Pancreas (tissue), 10 donors: ENCODE measurements at regions not wholly inside any gene's neighbourhood (a gene's known extent, or its start where the extent isn't known, plus 50 kb on each side); places are given as distances from the start of the nearest gene placed in this dataset.

ENCODE experiments used
- ATAC-seq, 4 donors: fragments of 200-7000 bp; cut with Tn5 transposase; one replicate each; pipeline versions ENCODE4 v1.8.0 to v1.9.1; 2020; ENCODE audit warnings: mild to moderate bottlenecking in 4 of 4, moderate library complexity in 4 of 4
- DNase-seq, 6 donors: peaks; one replicate each; pipeline ENCODE4 v3.0.0-alpha.2; 2020
- FAIRE-seq: peaks from 2 replicates; lab custom pipeline; 2012; peaks lifted over from hg19 to GRCh38; lab: Jason Lieb, UNC
- H3K27ac ChIP-seq, 4 donors: fragments of 200-600 bp; sonication (generic); 1 replicate in 3 of 4; 2 replicates in 1 of 4; pipeline versions ENCODE4 v1.5.0 to v1.8.0; 2020
- H3K27me3 ChIP-seq, 4 donors: fragments of 200-600 bp; one replicate each; pipeline ENCODE4 v1.8.0; 2021
- H3K36me3 ChIP-seq, 3 donors: fragments of 200-600 bp; sonication (generic) in 1 of 3; one replicate each; pipeline versions ENCODE4 v1.5.0 to v1.8.0; 2020 to 2021
- H3K4me1 ChIP-seq, 3 donors: fragments of 200-600 bp; one replicate each; pipeline ENCODE4 v1.8.0; 2021
- H3K4me3 ChIP-seq, 4 donors: fragments of 200-600 bp; sonication (generic) in 2 of 4; one replicate each; pipeline versions ENCODE4 v1.5.0 to v1.8.0; 2020 to 2021
- H3K9me3 ChIP-seq, 4 donors: fragments of 200-600 bp; one replicate each; pipeline ENCODE4 v1.8.0; 2021
- WGBS, 2 donors: extraction: QIAGEN DNeasy Blood & Tissue Kit; methylation state at CpG; one replicate each; pipeline ENCODE4 v1.1.7; 2013; 5-methylcytosine and 5-hydroxymethylcytosine counted together
- intact Hi-C, 3 donors: fragments of 100-400 bp; cut with DNase I; formaldehyde crosslinking; loops; one replicate each; pipeline versions ENCODE4 v1.11.1 to v1.14.2; 2022
- TF ChIP-seq, protein P1 (sequence below), 4 donors: fragments of 200-600 bp; sonication (generic) in 3 of 4; IDR thresholded peaks; one replicate each; pipeline versions ENCODE4 v1.5.0 to v1.8.0; 2021; ENCODE audit warnings: antibody characterized with exemption in 4 of 4
- donor health status: healthy with polysubstance abuse.
- donor health status: DM: no; HTN: no; CAD: no; lungs with moderate emphysema.
- donor health status: DM: no; HTN: no; CAD: no.
- donor health status: control.
- donor health status: control.
- donor health status: Bipolar disorder and iron deficiency.
- donor health status: DM: yes; HTN: yes; CAD: no.
- donor health status: DM: no; HTN: no; CAD: no.
- donor health status: DM: no; HTN: no; CAD: no.
- donor health status: DM: yes; HTN: yes; CAD: no.

DNA sequence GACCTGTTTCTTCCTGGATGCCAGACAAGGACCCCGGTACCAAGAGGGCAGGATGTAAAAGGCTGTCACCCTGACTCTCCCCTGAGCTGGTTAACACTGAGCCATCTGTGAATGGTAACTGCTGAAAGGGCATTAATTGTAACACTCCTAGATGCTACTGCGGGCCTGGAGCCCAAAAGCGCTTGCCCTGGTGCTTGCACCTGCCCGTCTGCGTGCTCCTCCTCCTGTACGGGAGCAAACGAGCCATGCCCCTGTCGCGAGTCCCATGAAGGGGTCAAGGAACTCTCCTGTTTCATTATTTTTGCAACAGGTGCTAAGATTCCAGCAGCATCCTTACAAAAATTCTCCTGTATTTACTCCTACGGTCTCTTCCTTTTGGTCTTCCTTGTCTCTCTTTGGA, 140.0 kb upstream of the LAMA2 start:
- H3K27me3 ChIP-seq = no peaks in the 10 kb centered on the region

DNA sequence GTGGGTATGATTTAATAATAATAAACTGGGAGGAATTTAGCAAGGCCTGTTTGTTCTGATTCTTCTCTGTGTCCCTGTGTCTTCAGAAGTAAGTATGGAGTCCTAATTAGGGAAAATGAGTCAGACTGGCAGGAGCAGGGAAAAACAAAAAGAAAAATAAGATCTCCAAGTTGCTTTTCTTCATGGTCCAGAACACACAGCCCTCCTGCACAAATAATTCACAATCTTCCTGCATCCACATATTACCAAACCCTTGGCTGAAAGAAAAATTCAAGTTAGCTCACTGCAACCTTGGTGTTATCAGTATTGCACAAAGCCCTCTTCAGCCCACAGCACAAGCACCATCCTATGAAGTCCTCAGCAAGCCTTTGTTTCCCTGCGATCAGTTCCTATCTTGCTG, 142.0 kb upstream of the LAMA2 start:
- no peaks in the 10 kb centered on the region for H3K9me3 ChIP-seq
- no peaks in the 10 kb centered on the region for H3K27me3 ChIP-seq
- TF ChIP-seq, protein P1, sequence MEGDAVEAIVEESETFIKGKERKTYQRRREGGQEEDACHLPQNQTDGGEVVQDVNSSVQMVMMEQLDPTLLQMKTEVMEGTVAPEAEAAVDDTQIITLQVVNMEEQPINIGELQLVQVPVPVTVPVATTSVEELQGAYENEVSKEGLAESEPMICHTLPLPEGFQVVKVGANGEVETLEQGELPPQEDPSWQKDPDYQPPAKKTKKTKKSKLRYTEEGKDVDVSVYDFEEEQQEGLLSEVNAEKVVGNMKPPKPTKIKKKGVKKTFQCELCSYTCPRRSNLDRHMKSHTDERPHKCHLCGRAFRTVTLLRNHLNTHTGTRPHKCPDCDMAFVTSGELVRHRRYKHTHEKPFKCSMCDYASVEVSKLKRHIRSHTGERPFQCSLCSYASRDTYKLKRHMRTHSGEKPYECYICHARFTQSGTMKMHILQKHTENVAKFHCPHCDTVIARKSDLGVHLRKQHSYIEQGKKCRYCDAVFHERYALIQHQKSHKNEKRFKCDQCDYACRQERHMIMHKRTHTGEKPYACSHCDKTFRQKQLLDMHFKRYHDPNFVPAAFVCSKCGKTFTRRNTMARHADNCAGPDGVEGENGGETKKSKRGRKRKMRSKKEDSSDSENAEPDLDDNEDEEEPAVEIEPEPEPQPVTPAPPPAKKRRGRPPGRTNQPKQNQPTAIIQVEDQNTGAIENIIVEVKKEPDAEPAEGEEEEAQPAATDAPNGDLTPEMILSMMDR (IDR thresholded peaks at IDR 0.05) = no peak
- no peaks in the 10 kb centered on the region for H3K36me3 ChIP-seq
- DNase-seq (no peak), FAIRE-seq (no peak), ATAC-seq (no peak)
- WGBS, 2 donors = 74 to 90% methylated on average over 1 of the region's 1 CpG
- no peak overlapping the region for H3K27ac ChIP-seq
- no peaks in the 10 kb centered on the region for H3K4me1 ChIP-seq
- H3K4me3 ChIP-seq = no peak overlapping the region
- intact Hi-C loops = no loop called here

More for the DNA sequence above, 140.0 kb upstream of the LAMA2 start:
- Histone ChIP-seq H3K9me3 (no peaks in the 10 kb centered on the region), H3K4me1 (no peaks in the 10 kb centered on the region), H3K36me3 (no peaks in the 10 kb centered on the region), H3K4me3 (no peak overlapping the region), H3K27ac (no peak overlapping the region)
- 80 to 83% methylated on average over 10 of the region's 10 CpGs for WGBS, 2 donors
- FAIRE-seq (no peak), DNase-seq (no peak), ATAC-seq (no peak)
- intact Hi-C loops = no loop called here
- TF ChIP-seq, protein P1 (IDR thresholded peaks at IDR 0.05) = no peak

DNA sequence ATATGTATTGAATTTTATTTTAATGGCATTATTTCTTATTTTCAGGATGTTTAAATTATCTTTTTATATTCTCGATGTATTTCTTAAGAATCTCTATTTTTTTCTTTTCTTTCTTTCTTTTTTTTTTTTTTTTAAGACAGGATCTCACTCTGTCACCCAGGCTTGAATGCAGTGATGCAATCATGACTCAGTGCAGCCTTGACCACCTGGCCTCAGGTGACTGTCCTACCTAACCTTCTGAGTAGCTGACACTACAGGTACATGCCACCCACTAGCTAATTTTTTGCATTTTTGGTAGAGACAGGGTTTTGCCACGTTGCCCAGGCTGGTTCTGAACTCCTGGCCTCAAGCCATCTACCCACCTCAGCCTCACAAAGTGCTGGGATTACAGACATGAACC, 143.8 kb upstream of the LAMA2 start:
- Histone ChIP-seq H3K4me1 (no peaks in the 10 kb centered on the region), H3K36me3 (no peaks in the 10 kb centered on the region), H3K4me3 (no peak overlapping the region), H3K27me3 (no peaks in the 10 kb centered on the region), H3K27ac (no peak overlapping the region), H3K9me3 (no peaks in the 10 kb centered on the region)
- no peak for FAIRE-seq
- no peak for ATAC-seq
- intact Hi-C loops = loop anchor here in 2 of 3 donors (10.0 kb wide), 2 partner anchors 894 to 1004 kb away; no protein-coding TSS in a partner anchor
- TF ChIP-seq, protein P1 (IDR thresholded peaks at IDR 0.05) = no peak
- DNase-seq = no peak
- 47 to 55% methylated on average over 2 of the region's 2 CpGs for WGBS, 2 donors

DNA sequence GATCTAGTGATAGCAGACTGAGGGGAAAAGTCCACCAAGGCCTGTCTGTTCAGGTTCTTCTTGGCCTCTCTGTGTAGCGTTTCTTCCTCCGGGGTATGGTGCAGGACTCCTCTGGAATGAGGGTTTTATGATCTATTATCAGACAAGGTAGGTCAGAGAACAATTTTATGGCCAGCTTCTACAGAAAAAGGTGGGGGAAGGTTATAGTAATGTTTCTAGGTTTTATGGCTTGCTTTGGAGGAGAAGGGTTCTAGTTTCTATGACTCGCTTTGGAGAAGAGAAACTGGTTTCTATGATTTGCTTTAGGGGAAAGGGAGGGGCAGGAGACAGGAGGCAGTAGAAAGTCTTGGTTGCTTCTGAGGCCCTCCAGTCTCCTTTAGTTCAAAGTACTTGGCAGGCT, 144.8 kb upstream of the LAMA2 start:
- DNase-seq (no peak), ATAC-seq (no peak), FAIRE-seq (no peak)
- 80 to 83% methylated on average over 3 of the region's 3 CpGs for WGBS, 2 donors
- Histone ChIP-seq H3K4me3 (no peak overlapping the region), H3K27me3 (no peaks in the 10 kb centered on the region), H3K27ac (no peak overlapping the region), H3K9me3 (no peaks in the 10 kb centered on the region), H3K4me1 (no peaks in the 10 kb centered on the region), H3K36me3 (no peaks in the 10 kb centered on the region)
- TF ChIP-seq, protein P1 (IDR thresholded peaks at IDR 0.05) = no peak
- intact Hi-C loops = loop anchor here in 2 of 3 donors (10.0 kb wide), 2 partner anchors 893 to 1003 kb away; no protein-coding TSS in a partner anchor

DNA sequence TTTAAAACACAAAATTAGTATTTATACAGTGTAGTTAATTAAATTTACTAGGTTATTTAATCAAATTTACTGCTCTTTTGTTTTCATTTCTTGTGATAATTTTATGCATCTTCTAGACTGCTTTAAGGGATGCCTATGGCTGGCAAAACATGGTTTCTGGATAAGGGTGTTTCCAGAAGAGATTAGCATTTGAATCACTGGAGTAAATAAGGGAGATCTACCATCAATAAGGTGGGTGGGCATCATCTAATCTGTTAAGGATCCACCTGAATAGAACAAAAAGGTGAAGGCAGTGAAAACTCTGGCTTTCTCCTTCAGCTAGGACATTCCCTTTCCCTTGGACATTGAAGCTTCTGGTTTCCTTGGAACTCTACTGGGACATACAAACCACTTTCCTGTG, 146.2 kb upstream of the LAMA2 start:
- Histone ChIP-seq H3K27ac (no peak overlapping the region), H3K27me3 (no peaks in the 10 kb centered on the region), H3K36me3 (no peaks in the 10 kb centered on the region), H3K9me3 (no peaks in the 10 kb centered on the region), H3K4me1 (no peaks in the 10 kb centered on the region), H3K4me3 (no peak overlapping the region)
- intact Hi-C loops = loop anchor here in 2 of 3 donors (10.0 kb wide), 2 partner anchors 892 to 1002 kb away; no protein-coding TSS in a partner anchor
- DNase-seq = no peak
- no peak for FAIRE-seq
- TF ChIP-seq, protein P1 (IDR thresholded peaks at IDR 0.05) = no peak
- ATAC-seq = no peak
